ENCODE measurements at regions not wholly inside any gene's neighbourhood (a gene's known extent, or its start where the extent isn't known, plus 50 kb on each side); places are given as distances from the start of the nearest gene placed in this dataset.

DNA sequence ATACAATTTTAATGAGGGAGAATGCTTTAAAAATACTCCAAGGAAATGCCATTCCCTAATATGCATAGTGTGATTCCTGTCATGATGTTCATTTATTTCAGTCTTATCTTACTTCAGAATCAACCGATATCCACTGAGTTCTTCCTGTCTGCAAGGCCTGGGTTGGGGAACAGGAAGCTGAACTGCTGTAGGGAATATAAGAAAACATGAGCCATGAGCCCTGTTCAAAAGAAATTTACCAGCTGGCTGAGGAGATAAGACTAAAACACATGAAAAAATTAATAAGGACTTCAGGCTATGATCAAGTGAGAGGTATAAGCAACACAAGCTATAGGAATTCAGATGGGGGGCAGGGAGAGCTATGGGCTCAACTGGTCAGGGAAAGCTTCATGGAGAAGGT, 184.7 kb downstream of the PLPP4 start:
- Histone ChIP-seq H3K36me3 (no peaks in the 10 kb centered on the region), H3K9me3 (no peaks in the 10 kb centered on the region), H3K27ac (no peak overlapping the region), H3K4me1 (no peaks in the 10 kb centered on the region), H3K4me3 (no peak overlapping the region), H3K27me3 (no peaks in the 10 kb centered on the region)
- ATAC-seq (no peak), DNase-seq (no peak)
- TF ChIP-seq, protein P1, sequence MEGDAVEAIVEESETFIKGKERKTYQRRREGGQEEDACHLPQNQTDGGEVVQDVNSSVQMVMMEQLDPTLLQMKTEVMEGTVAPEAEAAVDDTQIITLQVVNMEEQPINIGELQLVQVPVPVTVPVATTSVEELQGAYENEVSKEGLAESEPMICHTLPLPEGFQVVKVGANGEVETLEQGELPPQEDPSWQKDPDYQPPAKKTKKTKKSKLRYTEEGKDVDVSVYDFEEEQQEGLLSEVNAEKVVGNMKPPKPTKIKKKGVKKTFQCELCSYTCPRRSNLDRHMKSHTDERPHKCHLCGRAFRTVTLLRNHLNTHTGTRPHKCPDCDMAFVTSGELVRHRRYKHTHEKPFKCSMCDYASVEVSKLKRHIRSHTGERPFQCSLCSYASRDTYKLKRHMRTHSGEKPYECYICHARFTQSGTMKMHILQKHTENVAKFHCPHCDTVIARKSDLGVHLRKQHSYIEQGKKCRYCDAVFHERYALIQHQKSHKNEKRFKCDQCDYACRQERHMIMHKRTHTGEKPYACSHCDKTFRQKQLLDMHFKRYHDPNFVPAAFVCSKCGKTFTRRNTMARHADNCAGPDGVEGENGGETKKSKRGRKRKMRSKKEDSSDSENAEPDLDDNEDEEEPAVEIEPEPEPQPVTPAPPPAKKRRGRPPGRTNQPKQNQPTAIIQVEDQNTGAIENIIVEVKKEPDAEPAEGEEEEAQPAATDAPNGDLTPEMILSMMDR (IDR thresholded peaks at IDR 0.05 in 4 of 5, conservative IDR thresholded peaks at IDR 0.05 in 1 of 5): no peak
- no peak for TF ChIP-seq POLR2A (IDR thresholded peaks at IDR 0.05)
- intact Hi-C loops (cut with DNase I; ENCODE audit: low total_unique reads) (no loop called here), in situ Hi-C loops (cut with MboI; ENCODE audit: low sequenced_read_pairs in 4 of 4) (no loop called here)

GRCh38 chr10:120643351-120643750, 186.3 kb downstream of the PLPP4 start:
- no peak for ATAC-seq
- intact Hi-C loops (cut with DNase I; ENCODE audit: low total_unique reads): no loop called here
- no peaks in the 10 kb centered on the region for H3K9me3 ChIP-seq

DNA sequence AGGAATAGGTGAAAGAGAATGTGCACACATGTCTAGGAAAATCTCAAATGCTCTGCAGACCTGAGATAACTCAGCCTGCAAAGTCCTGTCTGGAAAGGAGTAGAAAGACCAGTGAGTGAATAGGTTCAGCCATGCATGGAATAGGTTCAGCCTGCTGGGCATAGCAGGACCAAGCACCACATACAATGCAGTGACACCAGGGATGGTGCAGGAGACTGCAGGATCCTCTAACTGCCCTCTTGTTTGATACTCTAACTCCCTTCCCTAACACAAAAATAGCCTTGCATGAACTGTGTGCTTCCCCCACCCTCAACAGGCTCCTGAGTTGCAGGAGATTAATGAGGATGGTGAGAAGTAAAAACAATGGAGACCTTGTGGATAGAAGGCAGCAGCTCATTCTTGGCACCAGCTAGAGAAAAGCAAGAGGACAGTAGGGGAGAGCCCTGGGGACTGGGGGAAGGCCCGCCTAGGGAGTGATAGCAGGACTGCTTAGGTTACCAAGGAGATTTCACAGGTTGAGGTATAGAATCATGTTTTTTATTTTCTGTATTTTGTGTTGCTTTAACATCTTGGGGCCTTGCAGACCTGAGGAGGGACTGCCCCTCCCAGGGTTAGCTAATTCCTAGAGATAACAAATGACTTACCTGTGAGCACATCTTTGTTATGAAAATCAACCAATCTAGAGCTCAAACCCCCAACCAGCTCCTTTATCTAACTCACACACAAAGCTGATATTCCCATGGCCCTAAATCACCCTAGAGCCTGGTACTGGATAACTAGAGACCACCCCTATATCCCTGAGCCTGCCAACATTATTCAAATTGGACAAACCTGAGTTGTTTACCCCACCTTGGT, 187.8 kb downstream of the PLPP4 start:
- in situ Hi-C loops (cut with MboI; ENCODE audit: low sequenced_read_pairs in 4 of 4): no loop called here
- Histone ChIP-seq H3K4me1 (no peaks in the 10 kb centered on the region), H3K4me3 (no peak overlapping the region), H3K27me3 (no peaks in the 10 kb centered on the region), H3K36me3 (no peaks in the 10 kb centered on the region), H3K9me3 (no peaks in the 10 kb centered on the region), H3K27ac (no peak overlapping the region)
- no peak for ATAC-seq
- TF ChIP-seq, protein P1 (IDR thresholded peaks at IDR 0.05 in 4 of 5, conservative IDR thresholded peaks at IDR 0.05 in 1 of 5): no peak
- TF ChIP-seq POLR2A (IDR thresholded peaks at IDR 0.05): no peak
- DNase-seq: no peak
- intact Hi-C loops (cut with DNase I; ENCODE audit: low total_unique reads): no loop called here

More at GRCh38 chr10:120643351-120643750, 186.3 kb downstream of the PLPP4 start:
- no peak for DNase-seq
- Histone ChIP-seq H3K4me3 (no peak overlapping the region), H3K27ac (no peak overlapping the region), H3K4me1 (no peaks in the 10 kb centered on the region), H3K27me3 (no peaks in the 10 kb centered on the region), H3K36me3 (no peaks in the 10 kb centered on the region)
- TF ChIP-seq, protein P1 (IDR thresholded peaks at IDR 0.05 in 4 of 5, conservative IDR thresholded peaks at IDR 0.05 in 1 of 5): no peak
- in situ Hi-C loops (cut with MboI; ENCODE audit: low sequenced_read_pairs in 4 of 4): no loop called here

GRCh38 chr10:120646159-120646732, 189.2 kb downstream of the PLPP4 start:
- H3K36me3 ChIP-seq: no peaks in the 10 kb centered on the region
- DNase-seq (no peak), ATAC-seq (no peak)
- intact Hi-C loops (cut with DNase I; ENCODE audit: low total_unique reads): no loop called here
- in situ Hi-C loops (cut with MboI; ENCODE audit: low sequenced_read_pairs in 4 of 4): no loop called here
- H3K4me1 ChIP-seq: no peaks in the 10 kb centered on the region
- H3K9me3 ChIP-seq: no peaks in the 10 kb centered on the region
- H3K27ac ChIP-seq: no peak overlapping the region
- no peaks in the 10 kb centered on the region for H3K27me3 ChIP-seq
- no peak overlapping the region for H3K4me3 ChIP-seq
- no peak for TF ChIP-seq POLR2A (IDR thresholded peaks at IDR 0.05)
- TF ChIP-seq, protein P1 (IDR thresholded peaks at IDR 0.05 in 4 of 5, conservative IDR thresholded peaks at IDR 0.05 in 1 of 5): no peak

All from gastrocnemius medialis (tissue), 4 donors.